GM12878 (cell line): ENCODE measurements at regions not wholly inside any gene's neighbourhood (a gene's known extent, or its start where the extent isn't known, plus 50 kb on each side); places are given as distances from the start of the nearest gene placed in this dataset.

Source experiments
- BRCA1 ChIP-seq: IDR thresholded peaks from 2 replicates; pipeline ENCODE4 v1.6.1; 2011; ENCODE audit warnings: low read depth, low read length, improper control_type of control experiment
- EZH2 ChIP-seq: IDR thresholded peaks from 2 replicates; pipeline ENCODE4 v1.6.1; 2012; ENCODE audit warnings: low read depth, mild to moderate bottlenecking, control low read depth, inconsistent platforms, low read length, borderline replicate concordance; ENCODE audit not compliant: control insufficient read depth
- FOXM1 ChIP-seq: IDR thresholded peaks from 2 replicates; pipeline ENCODE4 v1.6.1; 2012; ENCODE audit warnings: low read depth, mild to moderate bottlenecking, inconsistent platforms, low read length, moderate library complexity
- HCFC1 ChIP-seq: fragments of 150-350 bp; IDR thresholded peaks from 2 replicates; pipeline ENCODE4 v1.6.1; 2014; ENCODE audit warnings: low read length
- HDGF ChIP-seq: fragments of 450-650 bp; IDR thresholded peaks from 2 replicates; pipeline ENCODE4 v1.6.1; 2016; ENCODE audit warnings: antibody characterized with exemption
- MEF2A ChIP-seq: IDR thresholded peaks from 2 replicates; pipeline ENCODE4 v1.6.1; 2011; ENCODE audit warnings: low read depth, mild to moderate bottlenecking, low read length, moderate library complexity; ENCODE audit not compliant: insufficient read depth
- PKNOX1 ChIP-seq: fragments of 450-650 bp; IDR thresholded peaks from 2 replicates; pipeline ENCODE4 v1.6.1; 2016; ENCODE audit warnings: mild to moderate bottlenecking
- REST ChIP-seq: IDR thresholded peaks from 2 replicates; pipeline ENCODE4 v1.6.1; 2012; ENCODE audit warnings: mild to moderate bottlenecking, low read depth, low read length
- TARDBP ChIP-seq: IDR thresholded peaks from 2 replicates; pipeline ENCODE4 v1.6.1; 2016; ENCODE audit warnings: borderline replicate concordance
- ZNF274 ChIP-seq: IDR thresholded peaks from one replicate; pipeline ENCODE4 v1.8.0; 2011; ENCODE audit not compliant: insufficient read length, insufficient read depth
- TF ChIP-seq, protein P1 (sequence below), 3 experiments: IDR thresholded peaks in 2 of 3; conservative IDR thresholded peaks in 1 of 3; 2 replicates each; pipeline ENCODE4 v1.5.1; 2011; ENCODE audit warnings: low read depth in 3 of 3, low read length in 3 of 3, mild to moderate bottlenecking in 3 of 3, control low read depth in 2 of 3, moderate library complexity in 2 of 3, inconsistent platforms in 1 of 3, mixed read lengths in 1 of 3; ENCODE audit not compliant: control insufficient read depth in 2 of 3, insufficient read depth in 1 of 3; ENCODE audit errors: extremely low read depth in 1 of 3
- TF ChIP-seq, protein P2 (sequence below): IDR thresholded peaks from 2 replicates; pipeline ENCODE4 v1.6.1; 2012; ENCODE audit warnings: low read depth, low read length, improper control_type of control experiment

DNA sequence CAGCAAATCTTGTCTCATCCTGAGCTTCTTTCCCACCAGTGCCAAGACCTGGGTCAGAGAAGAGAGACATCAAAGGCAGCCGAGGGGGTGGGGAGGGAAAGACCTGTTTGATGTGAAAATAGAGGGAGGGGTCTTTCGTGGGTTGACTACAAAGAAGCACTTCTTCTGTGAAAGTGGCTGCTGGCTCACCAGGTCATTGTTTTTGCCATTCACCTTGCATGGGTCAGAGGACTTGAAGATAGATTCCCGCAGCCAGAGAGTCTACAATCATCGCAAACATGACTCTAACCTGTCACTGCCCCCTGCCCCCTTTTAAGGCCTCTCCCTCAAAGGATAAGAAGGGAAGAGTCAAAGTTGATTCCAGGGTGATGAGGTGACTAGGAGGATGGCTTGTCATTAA is 166.1 kb upstream of the BMPER start:
- TF ChIP-seq PKNOX1 (no peak), REST (no peak), EZH2 (no peak), MEF2A (no peak), HCFC1 (no peak), HDGF (no peak), BRCA1 (no peak), ZNF274 (no peak), FOXM1 (no peak), TARDBP (no peak)
- TF ChIP-seq, protein P1, sequence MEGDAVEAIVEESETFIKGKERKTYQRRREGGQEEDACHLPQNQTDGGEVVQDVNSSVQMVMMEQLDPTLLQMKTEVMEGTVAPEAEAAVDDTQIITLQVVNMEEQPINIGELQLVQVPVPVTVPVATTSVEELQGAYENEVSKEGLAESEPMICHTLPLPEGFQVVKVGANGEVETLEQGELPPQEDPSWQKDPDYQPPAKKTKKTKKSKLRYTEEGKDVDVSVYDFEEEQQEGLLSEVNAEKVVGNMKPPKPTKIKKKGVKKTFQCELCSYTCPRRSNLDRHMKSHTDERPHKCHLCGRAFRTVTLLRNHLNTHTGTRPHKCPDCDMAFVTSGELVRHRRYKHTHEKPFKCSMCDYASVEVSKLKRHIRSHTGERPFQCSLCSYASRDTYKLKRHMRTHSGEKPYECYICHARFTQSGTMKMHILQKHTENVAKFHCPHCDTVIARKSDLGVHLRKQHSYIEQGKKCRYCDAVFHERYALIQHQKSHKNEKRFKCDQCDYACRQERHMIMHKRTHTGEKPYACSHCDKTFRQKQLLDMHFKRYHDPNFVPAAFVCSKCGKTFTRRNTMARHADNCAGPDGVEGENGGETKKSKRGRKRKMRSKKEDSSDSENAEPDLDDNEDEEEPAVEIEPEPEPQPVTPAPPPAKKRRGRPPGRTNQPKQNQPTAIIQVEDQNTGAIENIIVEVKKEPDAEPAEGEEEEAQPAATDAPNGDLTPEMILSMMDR (IDR thresholded peaks at IDR 0.05 in 2 of 3, conservative IDR thresholded peaks at IDR 0.05 in 1 of 3; ENCODE audit: control insufficient read depth in 2 of 3, extremely low read depth in 1 of 3, insufficient read depth in 1 of 3, low read depth in 3 of 3, low read length in 3 of 3) = no peak
- TF ChIP-seq, protein P2, sequence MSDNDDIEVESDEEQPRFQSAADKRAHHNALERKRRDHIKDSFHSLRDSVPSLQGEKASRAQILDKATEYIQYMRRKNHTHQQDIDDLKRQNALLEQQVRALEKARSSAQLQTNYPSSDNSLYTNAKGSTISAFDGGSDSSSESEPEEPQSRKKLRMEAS = no peak
